ENCODE measurements at regions not wholly inside any gene's neighbourhood (a gene's known extent, or its start where the extent isn't known, plus 50 kb on each side); places are given as distances from the start of the nearest gene placed in this dataset.

DNA sequence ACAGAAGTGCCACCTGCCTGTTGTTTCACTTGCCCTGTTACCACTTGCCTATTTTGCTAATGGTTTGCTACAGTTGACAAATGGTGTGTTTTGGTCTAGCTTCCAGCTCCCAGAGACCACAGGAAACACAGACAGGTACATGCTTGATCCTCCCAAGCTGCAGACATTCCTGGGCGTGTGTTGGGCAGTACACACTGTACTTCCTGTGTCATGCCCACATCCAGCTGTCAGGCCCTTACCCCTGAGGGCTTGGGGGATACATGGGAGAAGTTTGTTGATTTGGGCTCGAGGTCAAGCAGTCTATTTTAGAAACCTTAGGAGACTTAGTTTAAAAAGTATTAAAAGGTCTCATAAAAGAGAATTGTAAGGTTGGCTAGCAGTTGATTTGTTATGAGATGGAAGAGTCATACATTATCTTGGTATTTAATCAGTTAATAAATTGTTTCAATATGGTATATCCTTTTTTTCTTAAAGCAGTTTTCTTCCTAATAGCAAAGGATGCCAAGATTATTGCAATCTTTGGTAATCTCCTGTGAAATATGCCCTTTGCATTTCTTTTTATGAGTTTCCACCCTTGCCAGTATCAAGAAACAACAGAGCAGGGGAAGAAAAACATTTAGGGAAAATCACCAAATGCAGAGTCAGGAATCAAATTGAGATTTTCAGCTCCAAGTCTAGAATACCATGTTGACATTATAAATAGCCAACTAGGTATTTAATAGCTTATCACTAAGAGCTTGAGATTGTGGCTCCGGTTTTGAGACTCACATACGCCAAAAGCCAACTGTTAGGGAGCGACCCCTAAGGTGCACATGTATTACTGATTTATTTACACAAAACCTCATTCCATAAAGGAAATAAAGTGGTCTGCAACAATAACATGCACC is 52.3 kb upstream of the CD180 start (continued):
- no peak for TF ChIP-seq ATF3 (IDR thresholded peaks at IDR 0.05)

DNA sequence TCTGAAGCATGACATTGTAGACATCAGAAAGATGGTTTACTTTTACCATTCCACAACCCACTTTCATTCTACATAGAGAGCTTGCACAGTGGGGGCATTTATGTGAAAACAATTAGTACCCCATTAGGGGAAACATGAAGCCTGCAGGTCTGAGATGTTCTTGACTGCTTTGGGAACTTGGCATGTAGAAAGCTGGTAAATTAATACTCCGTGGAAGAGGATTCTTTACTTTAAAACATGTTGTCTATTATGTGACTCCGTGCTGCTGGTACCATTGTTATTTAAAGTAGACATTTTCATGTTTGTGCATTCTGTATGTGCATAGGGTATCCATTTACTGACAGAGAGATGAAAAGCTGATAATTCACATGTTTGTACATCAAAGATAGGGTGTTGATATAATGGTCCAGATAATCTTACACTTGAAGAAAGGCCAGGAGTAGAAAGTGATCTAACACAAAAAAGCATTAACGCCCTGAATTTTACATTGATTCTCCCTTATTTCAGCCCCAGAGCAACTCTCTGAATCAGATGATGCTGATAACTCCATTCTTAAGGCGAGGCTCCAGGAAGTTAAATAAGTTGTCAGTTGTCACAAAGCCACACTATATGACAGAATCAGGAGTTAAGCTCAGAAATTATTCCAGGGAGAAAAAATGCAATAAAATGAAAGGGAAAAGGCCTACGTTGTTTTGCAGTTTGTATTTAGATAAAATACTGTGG is 50.1 kb upstream of the CD180 start:
- H3K27ac ChIP-seq (ENCODE audit: low read depth, low read length): no peak overlapping the region
- intact Hi-C loops (cut with micrococcal nuclease): loop anchor here (1.0 to 10.0 kb wide), 4 partner anchors 248 to 1218 kb away; no protein-coding TSS in a partner anchor
- H3K36me3 ChIP-seq (ENCODE audit: control insufficient read depth in 1 of 2, insufficient read depth in 2 of 2, low read length in 2 of 2): no peaks in the 10 kb centered on the region
- CTCF ChIA-PET: interaction anchor here (1.0 to 3.7 kb wide), 11 partner anchors 8 to 1025 kb away, joined by 3 to 47 read pairs (median 7); no protein-coding TSS in a partner anchor
- H3K27me3 ChIP-seq (ENCODE audit: insufficient read depth, low read length): no peaks in the 10 kb centered on the region
- TF ChIP-seq EZH2phosphoT487 (IDR thresholded peaks at IDR 0.05; ENCODE audit: borderline replicate concordance) (no peak), POLR2A (IDR thresholded peaks at IDR 0.05; ENCODE audit: borderline replicate concordance, extremely low read depth, insufficient read depth, insufficient read length) (no peak), JUND (IDR thresholded peaks at IDR 0.05) (no peak), ATF3 (IDR thresholded peaks at IDR 0.05) (no peak), YY1 (IDR thresholded peaks at IDR 0.05; ENCODE audit: extremely low read depth, insufficient replicate concordance, low read depth, low read length) (no peak), EGR1 (IDR thresholded peaks at IDR 0.05; ENCODE audit: low read depth) (no peak), CBX3 (IDR thresholded peaks at IDR 0.05; ENCODE audit: low read depth) (no peak), POLR2AphosphoS5 (IDR thresholded peaks at IDR 0.05; ENCODE audit: low read depth, low read length) (no peak), SRF (IDR thresholded peaks at IDR 0.05; ENCODE audit: low read depth) (no peak), ELF1 (IDR thresholded peaks at IDR 0.05; ENCODE audit: borderline replicate concordance, low read depth) (no peak), EZH2 (IDR thresholded peaks at IDR 0.05) (no peak)
- TF ChIP-seq, protein P1, sequence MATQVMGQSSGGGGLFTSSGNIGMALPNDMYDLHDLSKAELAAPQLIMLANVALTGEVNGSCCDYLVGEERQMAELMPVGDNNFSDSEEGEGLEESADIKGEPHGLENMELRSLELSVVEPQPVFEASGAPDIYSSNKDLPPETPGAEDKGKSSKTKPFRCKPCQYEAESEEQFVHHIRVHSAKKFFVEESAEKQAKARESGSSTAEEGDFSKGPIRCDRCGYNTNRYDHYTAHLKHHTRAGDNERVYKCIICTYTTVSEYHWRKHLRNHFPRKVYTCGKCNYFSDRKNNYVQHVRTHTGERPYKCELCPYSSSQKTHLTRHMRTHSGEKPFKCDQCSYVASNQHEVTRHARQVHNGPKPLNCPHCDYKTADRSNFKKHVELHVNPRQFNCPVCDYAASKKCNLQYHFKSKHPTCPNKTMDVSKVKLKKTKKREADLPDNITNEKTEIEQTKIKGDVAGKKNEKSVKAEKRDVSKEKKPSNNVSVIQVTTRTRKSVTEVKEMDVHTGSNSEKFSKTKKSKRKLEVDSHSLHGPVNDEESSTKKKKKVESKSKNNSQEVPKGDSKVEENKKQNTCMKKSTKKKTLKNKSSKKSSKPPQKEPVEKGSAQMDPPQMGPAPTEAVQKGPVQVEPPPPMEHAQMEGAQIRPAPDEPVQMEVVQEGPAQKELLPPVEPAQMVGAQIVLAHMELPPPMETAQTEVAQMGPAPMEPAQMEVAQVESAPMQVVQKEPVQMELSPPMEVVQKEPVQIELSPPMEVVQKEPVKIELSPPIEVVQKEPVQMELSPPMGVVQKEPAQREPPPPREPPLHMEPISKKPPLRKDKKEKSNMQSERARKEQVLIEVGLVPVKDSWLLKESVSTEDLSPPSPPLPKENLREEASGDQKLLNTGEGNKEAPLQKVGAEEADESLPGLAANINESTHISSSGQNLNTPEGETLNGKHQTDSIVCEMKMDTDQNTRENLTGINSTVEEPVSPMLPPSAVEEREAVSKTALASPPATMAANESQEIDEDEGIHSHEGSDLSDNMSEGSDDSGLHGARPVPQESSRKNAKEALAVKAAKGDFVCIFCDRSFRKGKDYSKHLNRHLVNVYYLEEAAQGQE (IDR thresholded peaks at IDR 0.05; ENCODE audit: low read depth): no peak
- TF ChIP-seq, protein P2, sequence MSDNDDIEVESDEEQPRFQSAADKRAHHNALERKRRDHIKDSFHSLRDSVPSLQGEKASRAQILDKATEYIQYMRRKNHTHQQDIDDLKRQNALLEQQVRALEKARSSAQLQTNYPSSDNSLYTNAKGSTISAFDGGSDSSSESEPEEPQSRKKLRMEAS (IDR thresholded peaks at IDR 0.05): no peak
- TF ChIP-seq, protein P3, sequence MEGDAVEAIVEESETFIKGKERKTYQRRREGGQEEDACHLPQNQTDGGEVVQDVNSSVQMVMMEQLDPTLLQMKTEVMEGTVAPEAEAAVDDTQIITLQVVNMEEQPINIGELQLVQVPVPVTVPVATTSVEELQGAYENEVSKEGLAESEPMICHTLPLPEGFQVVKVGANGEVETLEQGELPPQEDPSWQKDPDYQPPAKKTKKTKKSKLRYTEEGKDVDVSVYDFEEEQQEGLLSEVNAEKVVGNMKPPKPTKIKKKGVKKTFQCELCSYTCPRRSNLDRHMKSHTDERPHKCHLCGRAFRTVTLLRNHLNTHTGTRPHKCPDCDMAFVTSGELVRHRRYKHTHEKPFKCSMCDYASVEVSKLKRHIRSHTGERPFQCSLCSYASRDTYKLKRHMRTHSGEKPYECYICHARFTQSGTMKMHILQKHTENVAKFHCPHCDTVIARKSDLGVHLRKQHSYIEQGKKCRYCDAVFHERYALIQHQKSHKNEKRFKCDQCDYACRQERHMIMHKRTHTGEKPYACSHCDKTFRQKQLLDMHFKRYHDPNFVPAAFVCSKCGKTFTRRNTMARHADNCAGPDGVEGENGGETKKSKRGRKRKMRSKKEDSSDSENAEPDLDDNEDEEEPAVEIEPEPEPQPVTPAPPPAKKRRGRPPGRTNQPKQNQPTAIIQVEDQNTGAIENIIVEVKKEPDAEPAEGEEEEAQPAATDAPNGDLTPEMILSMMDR (IDR thresholded peaks at IDR 0.05 in 2 of 3, conservative IDR thresholded peaks at IDR 0.05 in 1 of 3; ENCODE audit: borderline replicate concordance in 1 of 3, insufficient read depth in 1 of 3, low read depth in 2 of 3, low read length in 2 of 3): no peak
- H3K9me2 ChIP-seq (ENCODE audit: insufficient read depth): no peaks in the 10 kb centered on the region
- H4K20me1 ChIP-seq (ENCODE audit: insufficient read depth): no peaks in the 10 kb centered on the region
- POLR2A ChIA-PET: interaction anchor here (0.9 kb wide), 1 partner anchor 1006 kb away, joined by 3 read pairs; no protein-coding TSS in a partner anchor
- no TSS peak for BruUV-seq (replicated peaks)
- no peaks in the 10 kb centered on the region for H3K9me3 ChIP-seq (ENCODE audit: control insufficient read depth in 1 of 2, insufficient read depth in 1 of 2, low read depth in 1 of 2, low read length in 2 of 2)
- RAD21 ChIA-PET (ENCODE audit: low non-redundant PET in 1 of 2, low total read pairs in 2 of 2, uncharacterized antibody in 2 of 2, unreplicated experiment in 2 of 2): interaction anchor here in 1 of 2 experiments (2.0 to 2.2 kb wide), 2 partner anchors 1006 to 1025 kb away, joined by 7 to 12 read pairs; no protein-coding TSS in a partner anchor
- H3K4me2 ChIP-seq (ENCODE audit: low read length): no peak overlapping the region
- no peaks in the 10 kb centered on the region for H3K4me1 ChIP-seq (ENCODE audit: control insufficient read depth in 1 of 2, insufficient read depth in 2 of 2, low read length in 2 of 2)
- H2AFZ ChIP-seq (ENCODE audit: low read depth, low read length, poor library complexity, severe bottlenecking): no peak overlapping the region
- no peaks in the 10 kb centered on the region for H3K79me2 ChIP-seq (ENCODE audit: insufficient read depth, low read length)
- no peak overlapping the region for H3K9ac ChIP-seq (ENCODE audit: low read length)
- no peak overlapping the region for H3K4me3 ChIP-seq (replicated peaks in 1 of 2; ENCODE audit: low read depth in 1 of 2, low read length in 2 of 2)
- DNase-seq (ENCODE audit: low read depth, low spot score): no peak
- ATAC-seq: no peak
